Skeletal muscle cell (primary cell): ENCODE measurements at regions not wholly inside any gene's neighbourhood (a gene's known extent, or its start where the extent isn't known, plus 50 kb on each side); places are given as distances from the start of the nearest gene placed in this dataset.

ENCODE experiments used
- DNase-seq: peaks from one replicate; pipeline ENCODE4 v3.0.0-alpha.2; 2010; ENCODE audit warnings: low read depth
- H3K4me3 ChIP-seq: 2 replicates; pipeline ENCODE4 v1.5.1; 2011; ENCODE audit warnings: low read depth, mild to moderate bottlenecking, control low read depth, low read length, moderate library complexity

DNA sequence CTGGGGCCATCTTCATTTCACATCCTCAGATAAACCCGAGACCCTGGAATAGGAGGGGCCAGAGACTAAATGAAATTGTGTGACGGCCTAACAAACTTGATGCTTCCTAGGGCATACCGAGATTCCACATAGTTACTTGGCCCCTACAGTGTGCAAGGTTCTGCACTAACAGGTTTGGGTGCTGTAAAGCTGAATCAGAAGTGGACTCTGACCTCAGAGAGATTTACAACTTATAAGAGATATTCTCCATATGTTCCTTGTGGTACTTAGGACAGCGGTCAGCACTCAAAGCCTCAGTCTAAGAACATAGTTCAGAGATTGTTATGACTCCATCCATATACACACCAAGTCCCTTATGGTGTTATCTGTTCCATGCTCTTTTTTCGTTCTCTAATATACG, 55.1 kb upstream of the FHIP2A start:
- H3K4me3 ChIP-seq: no peak overlapping the region
- DNase-seq: no peak

DNA sequence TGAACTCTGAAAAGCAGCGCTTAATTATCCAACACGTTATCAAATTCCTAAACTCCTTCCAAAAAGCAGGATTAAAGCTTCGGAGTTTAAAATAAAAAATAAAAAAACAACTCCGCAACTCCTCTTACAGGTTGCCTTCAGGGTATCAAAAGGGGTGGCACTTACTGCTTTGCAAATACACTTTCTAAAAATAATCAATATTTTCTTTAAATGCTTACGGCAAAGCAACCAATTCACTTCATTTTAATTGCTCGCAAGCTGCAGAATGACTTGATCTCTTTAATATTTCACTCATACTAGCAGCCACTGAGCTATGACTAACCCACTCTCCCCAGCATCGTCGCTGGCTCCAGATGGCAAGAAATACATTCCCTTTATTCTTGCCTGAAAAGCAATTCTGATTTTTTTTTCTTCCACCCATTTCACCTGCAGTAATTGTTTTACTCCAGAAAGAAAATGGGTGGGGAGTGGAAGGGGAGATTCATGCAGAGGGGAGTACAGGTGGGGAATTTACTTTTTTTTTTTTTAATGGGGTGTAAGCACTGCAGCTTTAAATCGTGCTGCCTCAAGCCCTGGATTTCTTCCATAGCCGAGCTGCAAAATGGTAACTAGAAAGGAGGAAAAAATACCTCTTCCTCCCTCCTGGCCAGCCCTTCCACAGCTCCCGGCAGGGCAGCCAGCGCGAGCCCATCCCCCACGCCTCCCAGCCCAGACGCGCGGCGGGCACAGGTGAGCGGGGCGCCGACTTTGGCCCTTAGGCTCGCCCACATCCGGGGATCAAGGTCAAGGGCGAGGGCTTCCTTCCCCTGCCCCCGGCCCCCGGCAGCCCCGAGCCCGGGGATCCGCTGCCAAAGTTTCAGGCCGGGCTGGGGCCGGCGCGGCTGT, 54.2 kb upstream of the FHIP2A start:
- DNase-seq: no peak
- peak overlapping the region; percentile 46 for H3K4me3 ChIP-seq

DNA sequence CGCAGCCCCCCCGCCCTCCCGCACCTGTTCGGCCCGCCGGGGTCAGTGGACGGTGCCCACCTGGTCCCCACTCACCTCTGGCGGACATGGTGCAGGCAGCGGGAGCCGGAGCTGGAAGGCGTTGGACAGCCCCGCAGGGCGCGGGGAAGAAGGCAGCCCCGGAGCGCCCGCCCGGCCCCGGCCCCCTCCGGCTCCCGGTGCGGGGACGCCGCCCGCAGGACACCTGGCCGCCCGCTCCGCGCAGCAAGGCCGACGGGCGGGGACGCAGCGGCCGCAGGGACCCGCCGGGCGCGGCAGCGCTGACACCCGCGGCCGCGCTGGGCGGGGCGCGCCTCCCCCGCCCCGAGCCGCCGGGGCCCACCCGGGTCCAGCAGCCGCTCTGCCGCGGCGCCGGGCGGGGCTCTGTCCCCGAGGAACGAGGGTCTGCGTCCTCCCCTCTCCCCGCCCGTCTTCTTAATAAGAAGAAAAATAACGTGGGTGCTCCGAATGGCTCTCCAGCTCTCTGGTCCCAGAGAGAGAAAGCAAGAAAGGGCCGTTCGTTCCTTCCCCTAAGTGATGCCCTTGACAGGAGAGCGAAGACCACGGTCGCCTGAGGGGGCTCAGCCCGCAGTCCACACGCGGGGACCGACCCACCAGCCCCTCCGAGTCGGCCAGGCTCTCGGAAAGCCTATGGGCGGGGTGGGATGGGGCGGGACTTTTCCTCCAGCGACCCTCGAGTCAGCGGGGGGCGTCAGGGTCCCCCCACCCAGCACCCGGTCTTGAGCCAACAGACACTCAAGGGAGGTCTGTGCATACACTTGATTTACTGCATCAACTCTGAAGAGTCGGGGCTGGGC, 53.4 kb upstream of the FHIP2A start:
- peak overlapping the region; percentile 46 for H3K4me3 ChIP-seq
- no peak for DNase-seq

DNA sequence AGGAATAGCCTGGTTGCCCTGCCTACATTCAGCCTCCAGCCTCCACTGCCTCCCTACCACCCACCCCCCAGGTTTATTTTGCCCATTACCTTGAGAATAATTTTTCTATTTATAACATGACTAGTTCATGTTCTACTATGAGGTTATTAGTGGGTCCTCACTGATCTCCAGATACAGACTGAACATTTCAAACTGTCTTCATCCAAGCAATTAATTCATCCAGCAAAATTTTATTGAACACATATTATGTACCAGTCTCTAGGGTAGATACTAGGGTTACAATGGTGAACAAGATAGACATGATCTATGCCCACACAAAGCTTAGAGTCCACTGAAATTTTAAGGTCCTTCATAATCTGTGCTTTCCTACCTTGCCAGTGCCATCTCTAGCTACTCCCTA, 51.6 kb upstream of the FHIP2A start:
- no peak for DNase-seq
- no peak overlapping the region for H3K4me3 ChIP-seq

DNA sequence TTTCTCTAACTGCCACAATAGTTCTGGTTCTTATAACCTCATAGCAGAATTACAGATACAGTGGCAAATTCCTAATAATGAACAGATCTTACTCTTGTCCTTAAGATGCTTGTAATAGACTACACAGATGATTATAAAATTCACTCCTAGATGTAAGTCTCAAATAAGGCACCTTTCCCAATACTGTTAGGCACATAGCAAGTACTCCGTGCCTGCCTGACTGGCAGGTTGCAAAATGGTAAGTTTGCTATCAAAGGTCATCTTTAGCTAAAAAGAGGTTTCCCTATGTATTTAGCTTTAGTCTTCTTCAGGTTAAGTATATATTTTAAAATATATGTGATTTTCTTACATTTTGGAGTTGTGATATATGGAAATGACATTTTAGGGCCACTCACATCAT, 50.4 kb upstream of the FHIP2A start:
- no peak overlapping the region for H3K4me3 ChIP-seq
- no peak for DNase-seq

DNA sequence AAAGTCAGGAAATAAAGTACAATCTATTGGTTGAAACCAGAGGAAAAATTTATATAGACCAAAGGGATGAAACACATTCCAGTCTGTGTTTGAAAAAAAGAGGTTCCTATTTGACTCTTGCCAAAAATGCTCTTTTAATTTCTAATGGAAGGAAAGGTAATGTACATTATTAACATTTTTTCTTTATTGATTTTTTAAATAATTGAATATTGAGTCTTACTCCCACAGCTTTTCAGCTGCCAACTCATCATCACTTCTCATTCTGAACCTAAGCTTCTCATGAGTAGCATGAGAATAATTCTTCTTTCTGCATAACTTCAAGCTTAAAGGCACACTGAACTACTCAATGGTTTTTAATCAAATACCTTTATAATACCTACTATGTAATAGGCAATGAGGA, 49.8 kb upstream of the FHIP2A start:
- no peak for DNase-seq
- H3K4me3 ChIP-seq: no peak overlapping the region
